ENCODE measurements at regions not wholly inside any gene's neighbourhood (a gene's known extent, or its start where the extent isn't known, plus 50 kb on each side); places are given as distances from the start of the nearest gene placed in this dataset.
A peak's percentile ranks its signal among the peaks of the same experiment; 100 is the strongest.

- DNase-seq (ENCODE audit: low read depth in 1 of 2, low spot score in 1 of 2): no peak
- no peak overlapping the region for H3K4me3 ChIP-seq (replicated peaks; ENCODE audit: insufficient read depth, low read length)
- H3K27ac ChIP-seq (replicated peaks): no peak overlapping the region
- TF ChIP-seq REST (IDR thresholded peaks at IDR 0.05; ENCODE audit: insufficient replicate concordance, low read depth) (no peak), POLR2AphosphoS5 (IDR thresholded peaks at IDR 0.05; ENCODE audit: low read depth) (no peak), CTCF (IDR thresholded peaks at IDR 0.05; ENCODE audit: insufficient read depth, low read length) (no peak), GABPA (IDR thresholded peaks at IDR 0.05; ENCODE audit: low read depth) (no peak), SPI1 (IDR thresholded peaks at IDR 0.05; ENCODE audit: borderline replicate concordance, low read depth) (no peak)
- peaks cover 2% of the 10 kb centered on the region for H3K27me3 ChIP-seq (ENCODE audit: insufficient read depth, poor library complexity, severe bottlenecking)
Observed at GRCh38 chr9:36765077-36765390, 192.3 kb downstream of the MELK start.

GRCh38 chr9:36765468-36766341 lies 193.0 kb downstream of the MELK start:
- Histone ChIP-seq H3K27me3 (ENCODE audit: insufficient read depth, poor library complexity, severe bottlenecking) (peaks cover 2% of the 10 kb centered on the region), H3K27ac (replicated peaks) (no peak overlapping the region), H3K4me3 (replicated peaks; ENCODE audit: insufficient read depth, low read length) (peak overlapping the region; percentile 32)
- peak; percentile 71 for TF ChIP-seq POLR2AphosphoS5 (IDR thresholded peaks at IDR 0.05; ENCODE audit: low read depth)
- no peak for TF ChIP-seq GABPA (IDR thresholded peaks at IDR 0.05; ENCODE audit: low read depth)
- TF ChIP-seq REST (IDR thresholded peaks at IDR 0.05; ENCODE audit: insufficient replicate concordance, low read depth): no peak
- TF ChIP-seq CTCF (IDR thresholded peaks at IDR 0.05; ENCODE audit: insufficient read depth, low read length): no peak
- peak; percentile 78; the same call in 1 of the 2 replicates for TF ChIP-seq SPI1 (IDR thresholded peaks at IDR 0.05; ENCODE audit: borderline replicate concordance, low read depth)
- peak; percentile 86 to 90 for DNase-seq (ENCODE audit: low read depth in 1 of 2, low spot score in 1 of 2)

- Histone ChIP-seq H3K27ac (replicated peaks) (no peak overlapping the region), H3K27me3 (ENCODE audit: insufficient read depth, poor library complexity, severe bottlenecking) (peaks cover 2% of the 10 kb centered on the region), H3K4me3 (replicated peaks; ENCODE audit: insufficient read depth, low read length) (no peak overlapping the region)
- DNase-seq (ENCODE audit: low read depth in 1 of 2, low spot score in 1 of 2): no peak
- TF ChIP-seq CTCF (IDR thresholded peaks at IDR 0.05; ENCODE audit: insufficient read depth, low read length) (no peak), POLR2AphosphoS5 (IDR thresholded peaks at IDR 0.05; ENCODE audit: low read depth) (no peak), SPI1 (IDR thresholded peaks at IDR 0.05; ENCODE audit: borderline replicate concordance, low read depth) (no peak), GABPA (IDR thresholded peaks at IDR 0.05; ENCODE audit: low read depth) (no peak), REST (IDR thresholded peaks at IDR 0.05; ENCODE audit: insufficient replicate concordance, low read depth) (no peak)
Observed at GRCh38 chr9:36768677-36769076, 196.0 kb downstream of the MELK start.
